ENCODE measurements at regions not wholly inside any gene's neighbourhood (a gene's known extent, or its start where the extent isn't known, plus 50 kb on each side); places are given as distances from the start of the nearest gene placed in this dataset.
"Not testable (repeated sequence)": the region's sequence is repeated elsewhere in the genome, so short reads cannot be mapped to it uniquely, and the experiment has no call there.

- DNase-seq (ENCODE audit: low spot score): no peak
Observed at GRCh38 chr14:24744641-24745040, 110.7 kb upstream of the GZMB start.

GRCh38 chr14:24741871-24742270 is 107.9 kb upstream of the GZMB start:
- no peak for DNase-seq (ENCODE audit: low spot score)

DNA sequence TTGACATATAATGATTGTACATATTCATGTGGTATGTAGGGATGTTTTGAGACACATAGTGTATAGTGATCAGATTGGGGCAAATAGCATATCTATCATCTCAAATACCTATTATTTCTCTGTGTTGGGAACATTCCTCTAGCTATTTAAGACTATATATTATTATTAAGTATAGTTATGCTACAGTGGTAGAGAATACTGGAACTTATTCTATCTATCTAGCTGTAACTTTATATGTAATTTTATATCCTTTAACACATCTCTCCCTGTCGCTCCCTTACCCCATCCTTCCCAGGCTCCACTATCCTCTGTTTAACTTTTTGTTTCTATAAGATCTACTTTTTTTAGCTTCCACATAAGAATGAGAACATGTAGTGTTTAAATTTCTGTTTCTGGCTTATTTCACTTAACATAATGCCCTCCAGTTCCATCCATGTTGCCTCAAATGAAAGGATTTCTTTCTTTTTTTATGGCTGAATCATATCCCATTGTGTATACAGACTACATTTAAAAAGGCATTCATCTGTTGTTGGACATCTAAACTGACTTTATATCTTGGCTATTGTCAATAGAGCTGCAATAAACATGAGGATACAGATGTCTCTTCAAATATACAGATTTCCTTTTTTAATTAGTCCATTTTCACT is 102.1 kb upstream of the GZMB start:
- DNase-seq (ENCODE audit: low spot score): no peak

GRCh38 chr14:24734917-24735500 is 101.0 kb upstream of the GZMB start:
- DNase-seq (ENCODE audit: low spot score): peak; percentile 77

DNA sequence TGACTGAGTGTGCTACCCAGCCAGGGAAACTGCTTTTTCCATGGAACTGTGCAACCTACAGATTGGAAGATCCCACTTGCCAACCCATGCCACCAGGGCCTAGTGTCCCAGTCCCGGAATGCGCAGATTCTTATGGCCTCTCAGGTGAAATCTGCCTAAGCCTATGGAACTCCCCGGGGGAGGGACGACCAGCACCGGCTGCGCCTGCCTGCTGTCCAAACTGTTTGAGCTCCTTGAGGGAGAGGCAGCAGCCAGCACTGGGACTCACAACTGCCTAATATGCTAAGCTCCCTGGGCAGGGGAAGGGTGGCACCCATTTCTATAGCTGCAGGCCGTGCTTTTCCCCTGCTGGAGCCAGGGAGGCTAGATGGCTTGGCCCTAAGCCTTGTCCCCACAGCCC is 92.5 kb upstream of the GZMB start:
- no peak for DNase-seq (ENCODE audit: low spot score)

GRCh38 chr14:24725311-24725710 is 91.3 kb upstream of the GZMB start:
- no peak for DNase-seq (ENCODE audit: low spot score)

DNA sequence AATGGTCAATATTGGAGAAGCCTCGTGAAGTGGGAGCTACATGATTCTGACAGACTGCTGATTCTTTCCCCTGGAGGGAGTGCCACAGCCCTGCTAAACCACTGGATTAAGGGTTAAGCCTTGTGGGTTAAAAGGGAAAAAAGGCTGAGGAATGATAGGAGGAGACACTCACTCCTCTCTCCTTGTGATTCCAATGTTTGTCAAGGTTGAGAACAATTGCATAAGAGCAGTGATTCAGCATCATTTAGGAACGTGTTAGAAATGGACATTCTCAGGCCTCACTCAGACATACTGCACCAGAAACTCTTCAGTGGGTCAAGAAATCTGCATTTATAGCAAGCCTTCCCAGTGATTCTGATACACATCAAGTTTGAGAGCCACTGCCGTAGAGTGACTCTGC is 87.8 kb upstream of the GZMB start:
- no peak for DNase-seq (ENCODE audit: low spot score)

DNA sequence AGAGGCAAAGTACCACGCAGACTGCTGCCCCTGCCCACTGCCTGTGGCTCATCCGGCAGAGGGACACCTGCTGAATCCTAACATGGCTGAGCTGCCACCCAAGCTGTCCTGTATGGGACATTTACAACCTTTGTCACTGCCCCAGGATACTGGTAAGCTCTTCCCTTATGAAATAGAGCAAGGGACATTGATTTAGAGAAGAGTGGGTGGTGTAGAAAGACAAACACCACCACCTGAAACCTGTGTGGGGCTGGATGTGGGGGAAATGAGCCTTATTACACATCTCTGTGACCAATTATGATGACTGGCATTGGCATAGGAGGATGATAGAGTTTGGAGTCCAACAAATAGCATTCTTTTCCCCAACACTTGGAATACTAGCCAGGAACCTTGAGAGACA is 81.2 kb upstream of the GZMB start:
- no peak for DNase-seq (ENCODE audit: low spot score)

DNA sequence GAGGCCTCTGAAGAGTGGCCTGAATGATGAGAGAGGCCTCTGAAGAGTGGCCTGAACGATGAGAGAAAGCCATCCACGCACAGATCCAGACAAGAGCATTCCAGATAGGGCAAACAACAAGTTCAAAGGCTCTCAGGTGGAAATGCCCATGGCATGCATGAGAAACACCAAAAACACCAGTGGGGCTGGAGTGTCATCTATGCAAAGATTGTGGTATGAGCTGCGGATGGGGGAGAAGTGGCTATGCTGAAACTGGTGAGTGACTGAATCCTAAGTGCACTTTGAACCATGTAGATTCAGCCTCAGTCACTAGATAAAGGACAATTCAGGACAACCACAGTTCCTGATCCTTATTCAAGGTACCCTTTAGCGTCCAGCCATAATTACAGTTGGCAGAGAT is 79.4 kb upstream of the GZMB start:
- DNase-seq (ENCODE audit: low spot score): no peak

GRCh38 chr14:24712909-24713308 is 78.9 kb upstream of the GZMB start:
- DNase-seq (ENCODE audit: low spot score): no peak

DNA sequence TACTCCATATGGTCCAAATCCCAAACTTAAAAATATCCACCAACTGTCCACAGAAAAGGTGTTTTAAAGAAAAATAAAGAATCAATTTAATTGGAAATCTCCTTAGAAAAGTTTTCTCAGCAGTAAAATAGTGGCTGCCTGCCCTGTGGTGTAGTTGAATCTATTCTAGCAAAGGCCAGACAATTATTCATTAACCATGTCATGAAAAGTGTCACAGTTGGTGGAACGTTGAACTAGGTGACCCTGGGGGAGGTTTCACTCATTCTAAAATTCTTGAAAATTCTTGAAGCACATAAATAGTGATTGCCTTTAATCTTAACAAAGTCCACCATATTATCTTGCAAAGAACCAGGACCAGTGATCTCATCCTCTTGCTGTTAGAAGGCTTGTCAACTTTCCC is 78.4 kb upstream of the GZMB start:
- no peak for DNase-seq (ENCODE audit: low spot score)

DNA sequence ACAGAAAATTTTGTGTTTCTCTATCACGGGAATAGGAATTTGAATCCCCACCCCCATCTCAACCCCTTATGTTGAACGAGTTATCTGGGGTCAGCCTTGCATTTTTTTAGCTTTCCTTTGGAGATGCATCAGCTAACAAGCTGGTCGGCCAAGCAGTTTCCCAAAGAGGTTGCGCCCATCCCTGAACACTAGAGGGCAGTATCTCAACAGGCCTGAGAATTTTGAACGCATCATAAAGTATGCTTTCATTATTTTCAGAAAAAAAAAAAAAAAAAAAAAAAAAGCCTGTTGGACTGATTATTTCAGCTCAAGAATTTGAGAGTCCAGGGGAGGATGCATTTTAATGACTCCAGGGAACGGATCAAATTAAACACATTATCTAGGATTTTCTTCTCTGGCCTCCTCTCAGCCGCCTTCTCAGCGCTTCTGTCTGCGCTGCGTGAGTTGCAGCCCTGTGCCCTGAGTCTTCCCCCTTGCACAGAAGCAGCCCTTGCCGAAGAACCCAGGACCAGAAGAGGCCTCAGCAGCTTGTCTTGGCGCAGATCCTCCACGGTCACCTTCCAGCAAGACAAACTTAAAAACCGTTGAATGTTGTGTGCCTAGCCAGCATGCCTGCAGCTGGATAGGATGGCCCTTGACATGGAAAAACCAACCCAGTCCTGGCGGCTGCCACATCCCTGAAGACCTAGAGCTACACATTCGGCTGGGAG is 76.6 kb upstream of the GZMB start:
- peak; percentile 65 for DNase-seq (ENCODE audit: low spot score)

- no peak for DNase-seq (ENCODE audit: low spot score)
Observed at GRCh38 chr14:24708684-24709083, 74.7 kb upstream of the GZMB start.

- no peak for DNase-seq (ENCODE audit: low spot score)
Observed at GRCh38 chr14:24706351-24706750, 72.4 kb upstream of the GZMB start.

GRCh38 chr14:24705840-24706239 is 71.8 kb upstream of the GZMB start:
- DNase-seq (ENCODE audit: low spot score): peak; percentile 27

DNA sequence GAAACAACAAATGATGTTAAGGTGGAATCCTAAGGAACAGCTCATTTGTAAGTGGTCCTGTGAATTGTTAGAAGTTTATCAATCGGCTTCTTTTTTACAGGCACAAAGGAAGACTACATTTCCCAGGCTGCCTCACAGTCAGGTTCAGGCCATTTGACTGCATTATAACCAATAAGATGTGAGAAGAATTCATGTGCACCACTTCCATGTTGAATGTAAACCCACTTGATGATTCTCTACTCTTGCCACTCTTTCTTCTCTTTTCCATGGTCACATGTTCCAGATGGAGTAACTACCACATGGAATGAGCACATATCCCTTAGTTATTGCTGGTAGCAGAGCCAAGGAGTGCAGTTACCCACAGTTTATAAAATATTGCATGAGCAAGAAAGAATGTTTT is 67.1 kb upstream of the GZMB start:
- no peak for DNase-seq (ENCODE audit: low spot score)

GRCh38 chr14:24700511-24700910 is 66.5 kb upstream of the GZMB start:
- DNase-seq (ENCODE audit: low spot score): no peak

GRCh38 chr14:24699052-24699451 is 65.1 kb upstream of the GZMB start:
- DNase-seq (ENCODE audit: low spot score): no peak

DNA sequence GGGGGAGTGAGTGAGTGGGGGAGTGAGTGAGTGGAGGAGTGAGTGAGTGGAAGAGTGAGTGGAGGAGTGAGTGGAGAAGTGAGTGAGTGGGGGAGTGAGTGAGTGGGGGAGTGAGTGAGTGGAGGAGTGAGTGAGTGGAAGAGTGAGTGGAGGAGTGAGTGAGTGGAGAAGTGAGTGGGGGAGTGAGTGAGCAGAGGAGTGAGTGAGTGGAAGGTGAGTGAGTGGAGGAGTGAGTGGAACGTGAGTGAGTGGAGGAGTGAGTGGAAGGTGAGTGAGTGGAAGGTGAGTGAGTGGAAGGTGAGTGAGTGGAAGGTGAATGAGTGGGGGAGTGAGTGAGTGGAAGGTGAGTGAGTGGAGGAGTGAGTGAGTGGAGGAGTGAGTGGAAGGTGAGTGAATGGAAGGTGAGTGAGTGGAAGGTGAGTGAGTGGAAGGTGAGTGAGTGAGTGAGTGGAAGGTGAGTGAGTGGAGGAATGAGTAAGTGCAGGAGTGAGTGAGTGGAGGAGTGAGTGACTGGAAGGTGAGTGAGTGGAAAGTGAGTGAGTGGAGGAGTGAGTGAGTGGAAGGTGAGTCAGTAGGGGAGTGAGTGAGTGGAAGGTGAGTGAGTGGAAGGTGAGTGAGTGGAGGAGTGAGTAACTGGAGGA is 62.4 kb upstream of the GZMB start:
- DNase-seq (ENCODE audit: low spot score): not testable (repeated sequence)

DNA sequence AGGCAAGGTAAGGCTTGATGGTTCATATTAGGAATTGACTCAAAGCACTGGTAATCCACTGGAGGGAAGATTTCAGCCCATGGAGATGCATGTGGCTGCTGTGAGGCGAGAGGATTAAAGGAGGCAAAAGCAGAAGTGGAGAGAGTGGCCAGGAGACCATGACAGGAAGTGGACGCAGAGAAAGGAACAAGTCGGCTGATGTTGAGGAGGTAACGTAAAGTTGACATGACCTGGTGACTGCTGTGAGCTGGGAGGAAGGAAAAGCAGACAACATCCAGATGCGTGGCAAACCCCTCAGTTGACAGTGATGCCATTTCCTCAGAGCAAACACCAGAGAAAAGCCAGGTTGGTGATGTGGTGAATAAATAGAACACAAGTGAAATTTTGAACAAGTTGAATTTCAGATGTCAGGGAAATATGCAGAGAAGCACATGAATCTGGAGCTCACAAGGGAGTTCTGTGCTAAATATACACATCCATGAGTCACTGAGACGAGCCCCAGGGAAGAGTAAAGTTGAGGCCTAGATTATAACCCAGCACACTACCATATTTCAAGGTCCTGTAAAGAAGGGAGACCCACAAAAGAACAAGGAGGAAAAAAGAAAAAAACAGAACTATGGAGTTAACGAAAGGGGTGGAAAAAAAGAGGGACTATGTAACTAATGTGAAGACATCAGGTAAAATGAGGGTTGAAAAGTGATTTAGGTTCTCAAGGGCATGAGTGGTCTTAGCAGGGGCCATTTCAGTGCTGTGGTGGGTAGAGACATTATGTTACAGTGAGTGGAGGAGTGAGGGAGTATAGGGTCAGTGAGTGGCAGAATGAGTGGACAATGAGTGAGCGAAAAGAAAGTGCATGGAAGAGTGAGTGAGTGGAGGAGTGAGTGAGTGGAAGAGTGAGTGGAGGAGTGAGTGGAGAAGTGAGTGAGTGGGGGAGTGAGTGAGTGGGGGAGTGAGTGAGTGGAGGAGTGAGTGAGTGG is 61.6 kb upstream of the GZMB start:
- peak; percentile 41 for DNase-seq (ENCODE audit: low spot score)

DNA sequence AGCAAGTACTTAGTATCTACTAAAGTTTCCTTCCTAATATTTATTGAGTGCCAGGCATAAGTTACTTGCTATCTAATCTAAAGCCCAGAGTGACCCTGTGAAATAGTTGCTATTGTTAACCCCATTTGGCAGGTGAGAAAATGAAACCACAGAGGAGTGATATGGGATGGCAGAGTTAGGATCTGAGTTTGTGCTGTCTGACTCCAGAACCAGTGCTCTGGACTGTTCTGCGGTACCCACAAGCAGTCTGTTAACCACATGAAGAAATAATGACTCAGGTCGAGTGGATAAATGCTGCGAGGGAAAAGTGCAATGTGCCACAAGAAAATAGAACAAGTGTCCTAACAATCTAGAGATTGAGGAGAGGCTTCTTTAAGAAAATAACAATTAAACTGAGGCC is 60.7 kb upstream of the GZMB start:
- no peak for DNase-seq (ENCODE audit: low spot score)

DNA sequence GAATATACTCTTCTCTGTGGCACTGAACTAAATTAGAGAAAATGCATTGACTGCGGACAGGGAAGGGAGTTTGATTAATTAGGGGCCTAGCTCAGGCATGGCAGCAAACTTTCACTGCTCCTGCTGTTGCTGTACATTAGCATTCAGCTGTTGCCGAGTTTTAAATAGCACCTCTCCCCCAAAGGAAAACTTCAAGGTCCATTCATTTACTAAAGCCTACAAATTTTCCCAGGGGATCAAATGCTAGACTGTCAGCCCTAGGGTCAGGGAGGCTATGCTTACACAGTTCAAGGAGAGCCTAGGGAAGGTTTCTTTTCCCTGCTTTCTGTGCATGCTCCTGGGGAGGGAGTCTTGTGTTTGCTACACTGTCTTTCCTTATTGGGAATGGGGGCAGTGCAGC is 60.0 kb upstream of the GZMB start:
- no peak for DNase-seq (ENCODE audit: low spot score)

All from globus pallidus (tissue), 1 donor.